AG04449 (cell line): ENCODE measurements at regions not wholly inside any gene's neighbourhood (a gene's known extent, or its start where the extent isn't known, plus 50 kb on each side); places are given as distances from the start of the nearest gene placed in this dataset.

ENCODE experiments used
- CTCF ChIA-PET: fragments of 350-600 bp; formaldehyde crosslinking; extraction: SDS; loops from one replicate; lab custom pipeline; 2021; ENCODE audit warnings: antibody characterized with exemption; lab: Yijun Ruan, JAX
- POLR2A ChIA-PET: fragments of 400-600, 350-600 bp; formaldehyde crosslinking; extraction: SDS; loops from one replicate; lab custom pipeline; 2020; ENCODE audit warnings: antibody characterized with exemption, inconsistent platforms; lab: Yijun Ruan, JAX
- DNase-seq: peaks from one replicate; pipeline ENCODE4 v3.0.0-alpha.2; 2010; ENCODE audit warnings: low read depth, low spot score
- H3K4me3 ChIP-seq: 2 replicates; pipeline ENCODE4 v1.5.1; 2011; ENCODE audit warnings: low read depth, mild to moderate bottlenecking, control low read depth, low read length
- TF ChIP-seq, protein P1 (sequence below): IDR thresholded peaks from one replicate; pipeline ENCODE4 v1.5.1; 2011; ENCODE audit warnings: mild to moderate bottlenecking, moderate library complexity, low read length, control low read depth, inconsistent platforms; ENCODE audit not compliant: insufficient read depth; ENCODE audit errors: missing control alignments

GRCh38 chr14:49313108-49313507, 273.1 kb downstream of the RPS29 start:
- no peak for DNase-seq
- TF ChIP-seq, protein P1, sequence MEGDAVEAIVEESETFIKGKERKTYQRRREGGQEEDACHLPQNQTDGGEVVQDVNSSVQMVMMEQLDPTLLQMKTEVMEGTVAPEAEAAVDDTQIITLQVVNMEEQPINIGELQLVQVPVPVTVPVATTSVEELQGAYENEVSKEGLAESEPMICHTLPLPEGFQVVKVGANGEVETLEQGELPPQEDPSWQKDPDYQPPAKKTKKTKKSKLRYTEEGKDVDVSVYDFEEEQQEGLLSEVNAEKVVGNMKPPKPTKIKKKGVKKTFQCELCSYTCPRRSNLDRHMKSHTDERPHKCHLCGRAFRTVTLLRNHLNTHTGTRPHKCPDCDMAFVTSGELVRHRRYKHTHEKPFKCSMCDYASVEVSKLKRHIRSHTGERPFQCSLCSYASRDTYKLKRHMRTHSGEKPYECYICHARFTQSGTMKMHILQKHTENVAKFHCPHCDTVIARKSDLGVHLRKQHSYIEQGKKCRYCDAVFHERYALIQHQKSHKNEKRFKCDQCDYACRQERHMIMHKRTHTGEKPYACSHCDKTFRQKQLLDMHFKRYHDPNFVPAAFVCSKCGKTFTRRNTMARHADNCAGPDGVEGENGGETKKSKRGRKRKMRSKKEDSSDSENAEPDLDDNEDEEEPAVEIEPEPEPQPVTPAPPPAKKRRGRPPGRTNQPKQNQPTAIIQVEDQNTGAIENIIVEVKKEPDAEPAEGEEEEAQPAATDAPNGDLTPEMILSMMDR: no peak
- CTCF ChIA-PET: no interaction called here
- no peak overlapping the region for H3K4me3 ChIP-seq
- POLR2A ChIA-PET: no interaction called here

DNA sequence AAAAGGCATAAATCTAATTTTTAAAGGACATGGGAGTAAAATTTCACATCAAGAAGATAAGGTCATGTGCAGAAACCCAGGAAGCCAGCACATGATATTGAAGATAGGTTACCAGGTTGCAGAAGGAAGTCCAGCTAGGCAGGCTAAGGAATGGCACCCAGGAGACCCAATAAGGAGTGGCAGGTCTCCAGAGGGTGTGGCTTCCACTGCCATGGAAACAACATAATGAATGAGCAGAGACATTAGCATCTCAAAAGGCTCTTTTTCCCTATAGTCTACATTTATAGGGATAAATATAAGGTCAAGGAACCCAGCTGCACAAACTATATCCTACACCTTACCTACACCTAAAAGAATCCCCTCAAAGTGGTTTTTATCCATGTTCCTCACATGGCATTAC, 275.9 kb downstream of the RPS29 start:
- TF ChIP-seq, protein P1: no peak
- POLR2A ChIA-PET: no interaction called here
- H3K4me3 ChIP-seq: no peak overlapping the region
- DNase-seq: no peak
- CTCF ChIA-PET: no interaction called here

DNA sequence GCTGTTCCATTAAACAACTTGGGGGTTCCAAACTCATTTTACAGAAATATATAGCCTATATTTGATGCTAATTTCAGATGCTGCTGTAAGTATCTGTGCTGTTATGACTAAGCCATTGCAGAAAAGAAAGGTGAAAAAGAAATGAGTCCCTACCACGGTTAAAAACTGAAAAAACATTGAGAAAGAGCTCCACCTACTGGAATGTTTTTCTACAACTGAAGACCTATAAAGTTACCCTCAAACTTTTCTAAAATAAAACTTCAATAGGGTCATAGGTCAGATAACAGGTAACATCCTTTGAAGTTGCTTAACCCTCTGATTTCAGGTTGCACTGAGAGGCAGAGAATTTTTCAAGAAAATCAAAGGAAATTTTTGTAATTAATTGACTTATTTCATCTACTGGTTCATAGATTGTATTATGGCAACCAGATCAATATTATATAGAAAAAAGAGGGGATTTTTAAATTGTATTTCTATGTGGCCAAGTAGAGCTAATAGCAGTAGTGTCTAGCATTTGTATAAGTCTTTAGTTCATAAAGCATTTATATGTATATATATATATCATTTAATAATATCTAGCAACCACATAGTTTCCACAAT, 279.9 kb downstream of the RPS29 start:
- no peak for DNase-seq
- H3K4me3 ChIP-seq: no peak overlapping the region
- ChIA-PET CTCF (interaction anchor here (1.0 to 1.4 kb wide), 3 partner anchors 10 to 30 kb away, joined by 3 to 7 read pairs (median 5); no protein-coding TSS in a partner anchor), POLR2A (no interaction called here)
- TF ChIP-seq, protein P1: no peak

- TF ChIP-seq, protein P1: no peak
- DNase-seq: no peak
- POLR2A ChIA-PET: no interaction called here
- no peak overlapping the region for H3K4me3 ChIP-seq
- CTCF ChIA-PET: no interaction called here
These were observed 282.1 kb downstream of the RPS29 start for GRCh38 chr14:49303946-49304516.

GRCh38 chr14:49297102-49297501, 289.1 kb downstream of the RPS29 start:
- TF ChIP-seq, protein P1: no peak
- POLR2A ChIA-PET: no interaction called here
- DNase-seq: no peak
- CTCF ChIA-PET: no interaction called here
- no peak overlapping the region for H3K4me3 ChIP-seq

DNA sequence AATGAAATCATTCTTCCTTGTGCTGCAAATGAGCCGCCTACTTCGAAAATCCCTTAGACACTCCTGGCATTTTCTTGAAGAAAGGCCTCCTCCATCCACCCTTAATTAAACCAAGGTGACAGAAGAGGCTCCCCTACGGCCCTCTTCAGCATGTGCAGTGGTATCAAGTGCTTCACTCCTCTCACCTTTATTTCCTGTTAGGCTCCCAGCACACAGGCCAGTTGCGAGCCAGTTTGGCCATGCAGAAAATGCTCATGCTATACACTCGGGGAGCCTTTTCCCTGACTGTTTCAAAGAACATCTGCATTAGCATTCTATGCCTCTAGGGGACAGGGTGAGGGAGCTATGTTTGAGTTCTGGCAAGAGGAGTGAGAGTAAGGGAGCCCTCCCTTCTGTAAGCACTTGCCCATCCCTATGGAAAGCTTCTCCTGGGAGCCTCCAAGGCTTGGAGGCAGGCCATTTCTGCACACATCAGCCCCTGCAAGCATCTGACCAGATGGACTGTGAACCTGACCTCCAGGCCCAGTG, 291.5 kb downstream of the RPS29 start:
- CTCF ChIA-PET: no interaction called here

More for the DNA sequence above, 291.5 kb downstream of the RPS29 start:
- TF ChIP-seq, protein P1: no peak
- no peak overlapping the region for H3K4me3 ChIP-seq
- POLR2A ChIA-PET: no interaction called here
- no peak for DNase-seq
